ENCODE measurements at regions not wholly inside any gene's neighbourhood (a gene's known extent, or its start where the extent isn't known, plus 50 kb on each side); places are given as distances from the start of the nearest gene placed in this dataset.
A peak's percentile ranks its signal among the peaks of the same experiment; 100 is the strongest.
"Not testable (repeated sequence)": the region's sequence is repeated elsewhere in the genome, so short reads cannot be mapped to it uniquely, and the experiment has no call there.

DNA sequence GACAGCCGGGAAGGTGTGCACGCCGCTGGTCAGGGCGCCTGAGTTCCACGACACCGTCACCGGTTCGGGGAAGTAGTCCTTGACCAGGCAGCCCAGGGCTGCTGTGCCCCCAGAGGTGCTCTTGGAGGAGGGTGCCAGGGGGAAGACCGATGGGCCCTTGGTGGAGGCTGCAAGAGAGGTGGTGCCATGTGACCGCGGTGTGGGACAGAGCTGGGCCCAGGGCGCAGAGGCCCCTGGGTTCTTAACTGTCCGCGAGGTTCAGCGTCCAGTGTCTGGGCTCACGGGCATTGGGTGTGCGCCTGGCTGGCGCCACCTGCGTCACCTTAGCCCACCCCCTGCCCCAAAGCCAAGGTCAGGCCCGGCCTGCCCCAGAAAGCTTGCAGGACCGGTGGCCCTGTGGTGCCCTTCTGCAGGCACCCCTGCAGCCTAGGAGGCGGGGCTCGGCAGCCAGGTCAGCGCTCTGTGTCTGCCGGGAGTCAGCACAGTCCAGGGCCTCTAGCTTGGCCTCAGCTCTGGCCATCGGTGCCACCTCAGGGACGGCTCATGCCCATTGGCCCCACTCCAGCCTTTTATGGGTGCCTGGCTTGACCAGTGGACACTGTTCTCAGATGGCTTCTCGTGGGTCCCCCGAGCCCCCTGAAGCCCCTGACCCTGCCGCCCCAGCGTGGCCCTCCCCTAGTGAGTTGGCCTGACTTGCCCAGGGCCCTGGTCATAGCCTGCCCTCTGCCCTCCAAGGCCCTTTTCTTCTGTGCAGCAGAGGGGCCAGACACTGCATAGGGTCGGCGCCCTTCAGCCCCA is 216.7 kb downstream of the TMEM121 start:
- 74 to 84% methylated on average over 18 to 24 of the region's 33 CpGs for WGBS, 2 donors

DNA sequence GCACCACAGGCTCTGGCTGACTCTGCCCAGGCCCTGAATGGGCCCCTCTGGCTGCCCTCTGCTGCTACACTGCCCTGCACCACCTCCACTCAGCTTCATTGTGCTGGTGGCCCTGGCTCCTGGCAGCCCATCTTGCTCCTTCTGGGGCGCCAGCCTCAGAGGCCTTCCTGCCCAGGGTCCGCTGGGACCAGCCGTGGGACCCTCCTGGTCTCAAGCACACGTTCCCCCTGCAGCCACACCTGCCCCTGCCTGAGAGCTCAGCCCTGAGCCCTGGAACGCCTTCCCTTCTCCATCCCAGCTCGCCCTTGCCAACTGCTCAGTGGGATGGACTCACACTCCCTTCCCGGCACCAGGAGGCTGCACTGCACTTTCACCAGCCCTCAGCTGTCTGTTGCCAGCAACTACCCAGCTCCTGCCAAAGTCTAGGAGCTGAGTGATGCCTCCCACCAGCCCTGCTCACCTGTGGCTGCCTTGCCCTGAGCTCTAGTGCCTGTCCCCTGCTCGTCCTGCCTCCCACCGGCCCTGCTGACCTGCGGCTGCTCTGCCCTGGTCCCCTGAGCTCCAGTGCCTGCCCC is 217.9 kb downstream of the TMEM121 start:
- H3K4me3 ChIP-seq (ENCODE audit: low read length in 2 of 2); ATAC-seq (ENCODE audit: low FRiP score); H3K27me3 ChIP-seq (ENCODE audit: control insufficient read depth in 1 of 2, insufficient read depth in 2 of 2, low read length in 1 of 2); H3K4me1 ChIP-seq (ENCODE audit: control insufficient read depth in 1 of 2, insufficient read depth in 2 of 2, low read length in 2 of 2); intact Hi-C loops (cut with DNase I); H3K36me3 ChIP-seq (ENCODE audit: control insufficient read depth in 1 of 2, insufficient read depth in 2 of 2, low read length in 1 of 2); H3K27ac ChIP-seq (ENCODE audit: low read depth in 1 of 2, low read length in 2 of 2); H3K9me3 ChIP-seq (ENCODE audit: control insufficient read depth, low read length): not testable (repeated sequence)
- WGBS, 2 donors = 56 to 61% methylated on average over 8 of the region's 10 CpGs
- DNase-seq = peak in 1 of 2 donors; percentile 40

More for the DNA sequence above, 216.7 kb downstream of the TMEM121 start:
- intact Hi-C loops (cut with DNase I); H3K27ac ChIP-seq (ENCODE audit: low read depth in 1 of 2, low read length in 2 of 2); H3K4me1 ChIP-seq (ENCODE audit: control insufficient read depth in 1 of 2, insufficient read depth in 2 of 2, low read length in 2 of 2); H3K27me3 ChIP-seq (ENCODE audit: control insufficient read depth in 1 of 2, insufficient read depth in 2 of 2, low read length in 1 of 2); H3K9me3 ChIP-seq (ENCODE audit: control insufficient read depth, low read length); H3K4me3 ChIP-seq (ENCODE audit: low read length in 2 of 2); H3K36me3 ChIP-seq (ENCODE audit: control insufficient read depth in 1 of 2, insufficient read depth in 2 of 2, low read length in 1 of 2): not testable (repeated sequence)
- DNase-seq (peak in 1 of 2 donors; percentile 57), ATAC-seq (ENCODE audit: low FRiP score) (peak; percentile 74)

DNA sequence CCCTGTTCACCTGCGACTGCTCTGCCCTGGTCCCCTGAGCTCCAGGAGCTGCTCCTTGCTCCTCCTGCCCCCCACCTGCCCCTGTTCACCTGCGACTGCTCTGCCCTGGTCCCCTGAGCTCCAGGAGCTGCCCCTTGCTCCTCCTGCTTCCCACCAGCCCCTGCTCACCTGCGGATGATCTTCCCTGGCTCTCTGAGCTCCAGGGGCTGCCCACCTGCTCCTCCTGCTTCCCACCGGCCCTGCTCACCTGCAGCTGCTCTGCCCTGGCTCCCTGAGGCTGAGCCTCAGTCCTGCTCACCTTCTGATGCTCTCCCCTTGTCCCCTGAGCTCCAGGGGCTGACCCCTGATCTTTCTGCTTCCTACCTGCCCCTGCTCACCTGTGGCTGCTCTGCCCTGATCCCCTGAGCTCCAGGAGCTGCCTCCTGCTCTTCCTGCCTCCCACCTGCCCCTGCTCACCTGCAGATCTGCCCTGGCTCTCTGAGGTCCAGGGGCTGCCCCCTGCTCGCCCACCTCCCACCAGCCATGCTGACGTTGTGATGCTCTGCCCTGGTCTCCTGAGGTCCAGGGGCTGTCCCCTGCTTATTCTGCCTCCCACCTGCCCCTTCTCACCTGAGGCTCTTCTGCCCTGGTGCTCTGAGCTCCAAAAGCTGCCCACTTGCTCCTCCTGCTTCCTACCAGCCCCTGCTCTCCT is 219.2 kb downstream of the TMEM121 start:
- WGBS, 2 donors = 50 to 66% methylated on average over 6 of the region's 6 CpGs
- H3K4me1 ChIP-seq (ENCODE audit: control insufficient read depth in 1 of 2, insufficient read depth in 2 of 2, low read length in 2 of 2) = no peaks in the 10 kb centered on the region
- no peaks in the 10 kb centered on the region for H3K27me3 ChIP-seq (ENCODE audit: control insufficient read depth in 1 of 2, insufficient read depth in 2 of 2, low read length in 1 of 2)
- peak in 1 of 2 donors; percentile 42 for DNase-seq
- intact Hi-C loops (cut with DNase I) = no loop called here
- H3K27ac ChIP-seq (ENCODE audit: low read depth in 1 of 2, low read length in 2 of 2) = no peak overlapping the region
- no peak overlapping the region for H3K4me3 ChIP-seq (ENCODE audit: low read length in 2 of 2)
- H3K36me3 ChIP-seq (ENCODE audit: control insufficient read depth in 1 of 2, insufficient read depth in 2 of 2, low read length in 1 of 2) = no peaks in the 10 kb centered on the region
- no peaks in the 10 kb centered on the region for H3K9me3 ChIP-seq (ENCODE audit: control insufficient read depth, low read length)
- ATAC-seq (ENCODE audit: low FRiP score) = no peak

GRCh38 chr14:105746124-105746514 is 219.7 kb downstream of the TMEM121 start:
- DNase-seq = peak in 1 of 2 donors; percentile 63
- Histone ChIP-seq H3K4me3 (ENCODE audit: low read length in 2 of 2) (no peak overlapping the region), H3K36me3 (ENCODE audit: control insufficient read depth in 1 of 2, insufficient read depth in 2 of 2, low read length in 1 of 2) (no peaks in the 10 kb centered on the region), H3K27ac (ENCODE audit: low read depth in 1 of 2, low read length in 2 of 2) (no peak overlapping the region), H3K27me3 (ENCODE audit: control insufficient read depth in 1 of 2, insufficient read depth in 2 of 2, low read length in 1 of 2) (no peaks in the 10 kb centered on the region), H3K4me1 (ENCODE audit: control insufficient read depth in 1 of 2, insufficient read depth in 2 of 2, low read length in 2 of 2) (no peaks in the 10 kb centered on the region), H3K9me3 (ENCODE audit: control insufficient read depth, low read length) (no peaks in the 10 kb centered on the region)
- no peak for ATAC-seq (ENCODE audit: low FRiP score)
- intact Hi-C loops (cut with DNase I) = no loop called here
- 85 to 86% methylated on average over 5 of the region's 5 CpGs for WGBS, 2 donors

DNA sequence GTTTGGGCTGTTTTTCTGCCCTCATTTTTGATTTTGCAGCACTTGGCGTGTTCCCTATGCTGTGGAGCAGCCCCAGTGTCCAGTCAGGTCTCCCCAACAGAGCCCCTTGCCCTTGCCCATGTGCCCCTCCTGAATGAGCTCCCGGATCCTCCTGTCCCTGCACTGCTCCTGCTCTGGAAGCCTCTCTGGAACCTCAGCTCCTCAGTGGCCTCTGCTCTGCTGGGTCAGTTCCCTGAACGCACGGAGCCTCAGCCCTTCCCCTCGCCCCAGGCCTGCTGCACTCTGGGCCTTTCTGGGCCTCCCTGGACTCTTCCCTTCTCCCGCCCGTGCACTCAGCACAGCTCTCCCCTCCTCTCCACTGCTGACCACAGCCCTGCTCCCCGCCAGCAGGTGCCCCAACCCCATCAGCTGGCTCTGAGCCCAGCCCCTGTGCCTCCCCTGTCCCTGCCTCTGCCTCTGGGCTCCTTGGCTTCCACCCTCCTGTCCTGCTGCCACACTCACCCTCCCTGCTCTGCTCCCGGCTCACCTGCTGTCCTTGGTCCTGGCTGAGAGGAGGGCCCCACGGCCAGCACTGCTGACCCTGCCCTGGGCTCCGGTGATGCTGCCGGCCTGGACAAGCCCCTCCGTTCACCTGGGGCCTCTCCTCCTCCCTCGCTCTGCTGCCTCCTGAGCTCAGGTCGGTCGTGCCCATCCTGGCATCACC is 220.6 kb downstream of the TMEM121 start:
- H3K36me3 ChIP-seq (ENCODE audit: control insufficient read depth in 1 of 2, insufficient read depth in 2 of 2, low read length in 1 of 2); H3K27me3 ChIP-seq (ENCODE audit: control insufficient read depth in 1 of 2, insufficient read depth in 2 of 2, low read length in 1 of 2); intact Hi-C loops (cut with DNase I); H3K4me3 ChIP-seq (ENCODE audit: low read length in 2 of 2); H3K27ac ChIP-seq (ENCODE audit: low read depth in 1 of 2, low read length in 2 of 2); H3K9me3 ChIP-seq (ENCODE audit: control insufficient read depth, low read length); H3K4me1 ChIP-seq (ENCODE audit: control insufficient read depth in 1 of 2, insufficient read depth in 2 of 2, low read length in 2 of 2): not testable (repeated sequence)
- WGBS, 2 donors = 70 to 81% methylated on average over 16 of the region's 16 CpGs
- DNase-seq (peak in 1 of 2 donors; percentile 65), ATAC-seq (ENCODE audit: low FRiP score) (peak; percentile 13)

- H3K36me3 ChIP-seq (ENCODE audit: control insufficient read depth in 1 of 2, insufficient read depth in 2 of 2, low read length in 1 of 2); intact Hi-C loops (cut with DNase I); H3K4me1 ChIP-seq (ENCODE audit: control insufficient read depth in 1 of 2, insufficient read depth in 2 of 2, low read length in 2 of 2); H3K9me3 ChIP-seq (ENCODE audit: control insufficient read depth, low read length); H3K27ac ChIP-seq (ENCODE audit: low read depth in 1 of 2, low read length in 2 of 2); H3K4me3 ChIP-seq (ENCODE audit: low read length in 2 of 2); H3K27me3 ChIP-seq (ENCODE audit: control insufficient read depth in 1 of 2, insufficient read depth in 2 of 2, low read length in 1 of 2): not testable (repeated sequence)
- DNase-seq = peak in 1 of 2 donors; percentile 67
- 84% methylated on average over 29 to 31 of the region's 31 CpGs for WGBS, 2 donors
- ATAC-seq (ENCODE audit: low FRiP score) = peak; percentile 17
Observed at GRCh38 chr14:105747503-105748203, 221.3 kb downstream of the TMEM121 start.

- H3K27me3 ChIP-seq (ENCODE audit: control insufficient read depth in 1 of 2, insufficient read depth in 2 of 2, low read length in 1 of 2) = no peaks in the 10 kb centered on the region
- H3K4me1 ChIP-seq (ENCODE audit: control insufficient read depth in 1 of 2, insufficient read depth in 2 of 2, low read length in 2 of 2) = no peaks in the 10 kb centered on the region
- H3K36me3 ChIP-seq (ENCODE audit: control insufficient read depth in 1 of 2, insufficient read depth in 2 of 2, low read length in 1 of 2) = no peaks in the 10 kb centered on the region
- WGBS, 2 donors = 35 to 48% methylated on average over 5 of the region's 5 CpGs
- H3K9me3 ChIP-seq (ENCODE audit: control insufficient read depth, low read length) = no peaks in the 10 kb centered on the region
- H3K4me3 ChIP-seq (ENCODE audit: low read length in 2 of 2) = no peak overlapping the region
- no peak for ATAC-seq (ENCODE audit: low FRiP score)
- H3K27ac ChIP-seq (ENCODE audit: low read depth in 1 of 2, low read length in 2 of 2) = no peak overlapping the region
- intact Hi-C loops (cut with DNase I) = no loop called here
- peak in 1 of 2 donors; percentile 77 for DNase-seq
Observed at GRCh38 chr14:105748204-105748578, 221.8 kb downstream of the TMEM121 start.

- H3K9me3 ChIP-seq (ENCODE audit: control insufficient read depth, low read length); H3K4me1 ChIP-seq (ENCODE audit: control insufficient read depth in 1 of 2, insufficient read depth in 2 of 2, low read length in 2 of 2); intact Hi-C loops (cut with DNase I); H3K27ac ChIP-seq (ENCODE audit: low read depth in 1 of 2, low read length in 2 of 2); H3K4me3 ChIP-seq (ENCODE audit: low read length in 2 of 2); H3K27me3 ChIP-seq (ENCODE audit: control insufficient read depth in 1 of 2, insufficient read depth in 2 of 2, low read length in 1 of 2); ATAC-seq (ENCODE audit: low FRiP score); H3K36me3 ChIP-seq (ENCODE audit: control insufficient read depth in 1 of 2, insufficient read depth in 2 of 2, low read length in 1 of 2): not testable (repeated sequence)
- DNase-seq = peak in 1 of 2 donors; percentile 37
- 62 to 65% methylated on average over 6 of the region's 6 CpGs for WGBS, 2 donors
Observed at GRCh38 chr14:105748710-105749109, 222.3 kb downstream of the TMEM121 start.
